ENCODE measurements at regions not wholly inside any gene's neighbourhood (a gene's known extent, or its start where the extent isn't known, plus 50 kb on each side); places are given as distances from the start of the nearest gene placed in this dataset.
"Not testable (repeated sequence)": the region's sequence is repeated elsewhere in the genome, so short reads cannot be mapped to it uniquely, and the experiment has no call there.

DNA sequence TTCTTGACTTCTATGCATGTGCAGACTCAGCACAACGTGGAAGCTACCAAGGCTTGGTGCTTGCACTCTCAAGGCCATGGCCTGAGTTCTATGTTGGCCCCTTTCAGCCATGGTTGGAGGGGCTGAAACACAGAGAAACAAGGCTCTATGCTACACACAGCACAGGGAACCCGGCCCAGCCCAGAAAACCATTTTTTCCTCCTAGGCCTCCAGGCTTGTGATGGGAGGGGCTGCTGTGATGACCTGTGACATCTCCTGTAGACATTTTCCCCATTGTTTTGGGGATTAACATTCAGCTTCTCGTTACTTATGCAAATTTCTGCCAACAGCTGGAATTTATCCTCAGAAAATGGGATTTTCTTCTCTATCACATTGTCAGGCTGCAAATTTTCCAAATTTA is 678.7 kb downstream of the KCNJ18 start:
- TF ChIP-seq ZFX (IDR thresholded peaks at IDR 0.05; ENCODE audit: borderline replicate concordance); CTCF (IDR thresholded peaks at IDR 0.05): not testable (repeated sequence)
